ENCODE measurements at regions not wholly inside any gene's neighbourhood (a gene's known extent, or its start where the extent isn't known, plus 50 kb on each side); places are given as distances from the start of the nearest gene placed in this dataset.
A peak's percentile ranks its signal among the peaks of the same experiment; 100 is the strongest.

DNA sequence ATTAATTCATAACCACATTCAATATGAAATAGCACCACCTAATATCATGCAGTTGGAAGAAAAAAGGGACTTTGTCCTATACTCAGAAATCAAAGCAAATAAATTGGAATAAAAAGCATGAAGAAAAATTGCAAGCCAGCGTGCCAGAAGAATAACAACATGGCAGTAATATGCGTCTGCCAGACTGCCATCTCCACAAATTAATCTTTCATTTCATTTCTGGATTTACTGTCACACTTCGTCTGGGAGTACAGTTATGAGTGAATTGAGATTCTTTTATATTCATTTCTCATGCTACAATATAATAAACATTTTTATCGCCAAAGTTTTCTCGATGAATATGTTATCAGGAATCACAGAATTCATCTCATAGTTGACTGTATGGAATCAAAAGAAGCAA is 1327.7 kb upstream of the SEL1L start:
- Histone ChIP-seq H3K4me3 (ENCODE audit: low read depth in 2 of 2, low read length in 2 of 2) (no peak overlapping the region), H3K27me3 (ENCODE audit: control insufficient read depth, insufficient read depth, low read length) (no peaks in the 10 kb centered on the region), H3K9me3 (ENCODE audit: control insufficient read depth, insufficient read depth, low read depth, low read length) (no peaks in the 10 kb centered on the region), H3K27ac (ENCODE audit: low read length) (no peak overlapping the region), H3K4me1 (ENCODE audit: control insufficient read depth, insufficient read depth, low read length) (no peaks in the 10 kb centered on the region), H3K36me3 (ENCODE audit: control insufficient read depth, insufficient read depth, low read length) (no peaks in the 10 kb centered on the region; the same call in 1 of the 2 replicates)
- BruUV-seq (replicated peaks), result no TSS peak
- ATAC-seq, result no peak
- DNase-seq (ENCODE audit: low read depth, low spot score), result no peak
- intact Hi-C loops (cut with micrococcal nuclease; ENCODE audit: unreplicated experiment), result no loop called here
- no peak for TF ChIP-seq TCF7L2 (IDR thresholded peaks at IDR 0.05; ENCODE audit: low read depth, low read length)
- TF ChIP-seq, protein P1, sequence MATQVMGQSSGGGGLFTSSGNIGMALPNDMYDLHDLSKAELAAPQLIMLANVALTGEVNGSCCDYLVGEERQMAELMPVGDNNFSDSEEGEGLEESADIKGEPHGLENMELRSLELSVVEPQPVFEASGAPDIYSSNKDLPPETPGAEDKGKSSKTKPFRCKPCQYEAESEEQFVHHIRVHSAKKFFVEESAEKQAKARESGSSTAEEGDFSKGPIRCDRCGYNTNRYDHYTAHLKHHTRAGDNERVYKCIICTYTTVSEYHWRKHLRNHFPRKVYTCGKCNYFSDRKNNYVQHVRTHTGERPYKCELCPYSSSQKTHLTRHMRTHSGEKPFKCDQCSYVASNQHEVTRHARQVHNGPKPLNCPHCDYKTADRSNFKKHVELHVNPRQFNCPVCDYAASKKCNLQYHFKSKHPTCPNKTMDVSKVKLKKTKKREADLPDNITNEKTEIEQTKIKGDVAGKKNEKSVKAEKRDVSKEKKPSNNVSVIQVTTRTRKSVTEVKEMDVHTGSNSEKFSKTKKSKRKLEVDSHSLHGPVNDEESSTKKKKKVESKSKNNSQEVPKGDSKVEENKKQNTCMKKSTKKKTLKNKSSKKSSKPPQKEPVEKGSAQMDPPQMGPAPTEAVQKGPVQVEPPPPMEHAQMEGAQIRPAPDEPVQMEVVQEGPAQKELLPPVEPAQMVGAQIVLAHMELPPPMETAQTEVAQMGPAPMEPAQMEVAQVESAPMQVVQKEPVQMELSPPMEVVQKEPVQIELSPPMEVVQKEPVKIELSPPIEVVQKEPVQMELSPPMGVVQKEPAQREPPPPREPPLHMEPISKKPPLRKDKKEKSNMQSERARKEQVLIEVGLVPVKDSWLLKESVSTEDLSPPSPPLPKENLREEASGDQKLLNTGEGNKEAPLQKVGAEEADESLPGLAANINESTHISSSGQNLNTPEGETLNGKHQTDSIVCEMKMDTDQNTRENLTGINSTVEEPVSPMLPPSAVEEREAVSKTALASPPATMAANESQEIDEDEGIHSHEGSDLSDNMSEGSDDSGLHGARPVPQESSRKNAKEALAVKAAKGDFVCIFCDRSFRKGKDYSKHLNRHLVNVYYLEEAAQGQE (IDR thresholded peaks at IDR 0.05; ENCODE audit: insufficient read depth in 1 of 2, low read depth in 2 of 2, low read length in 1 of 2), result no peak
- no peak for TF ChIP-seq SIN3A (IDR thresholded peaks at IDR 0.05; ENCODE audit: borderline replicate concordance, insufficient read depth, low read depth, low read length)
- TF ChIP-seq, protein P2, sequence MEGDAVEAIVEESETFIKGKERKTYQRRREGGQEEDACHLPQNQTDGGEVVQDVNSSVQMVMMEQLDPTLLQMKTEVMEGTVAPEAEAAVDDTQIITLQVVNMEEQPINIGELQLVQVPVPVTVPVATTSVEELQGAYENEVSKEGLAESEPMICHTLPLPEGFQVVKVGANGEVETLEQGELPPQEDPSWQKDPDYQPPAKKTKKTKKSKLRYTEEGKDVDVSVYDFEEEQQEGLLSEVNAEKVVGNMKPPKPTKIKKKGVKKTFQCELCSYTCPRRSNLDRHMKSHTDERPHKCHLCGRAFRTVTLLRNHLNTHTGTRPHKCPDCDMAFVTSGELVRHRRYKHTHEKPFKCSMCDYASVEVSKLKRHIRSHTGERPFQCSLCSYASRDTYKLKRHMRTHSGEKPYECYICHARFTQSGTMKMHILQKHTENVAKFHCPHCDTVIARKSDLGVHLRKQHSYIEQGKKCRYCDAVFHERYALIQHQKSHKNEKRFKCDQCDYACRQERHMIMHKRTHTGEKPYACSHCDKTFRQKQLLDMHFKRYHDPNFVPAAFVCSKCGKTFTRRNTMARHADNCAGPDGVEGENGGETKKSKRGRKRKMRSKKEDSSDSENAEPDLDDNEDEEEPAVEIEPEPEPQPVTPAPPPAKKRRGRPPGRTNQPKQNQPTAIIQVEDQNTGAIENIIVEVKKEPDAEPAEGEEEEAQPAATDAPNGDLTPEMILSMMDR (IDR thresholded peaks at IDR 0.05), result no peak
- no peak for TF ChIP-seq POLR2AphosphoS5 (IDR thresholded peaks at IDR 0.05; ENCODE audit: low read depth, low read length)
- in situ Hi-C loops (cut with HindIII; ENCODE audit: low pct_unique_long_range_greater_than_20kb, low sequenced_read_pairs), result no loop called here
- POLR2A ChIA-PET, result no interaction called here
- CTCF ChIA-PET, result no interaction called here

DNA sequence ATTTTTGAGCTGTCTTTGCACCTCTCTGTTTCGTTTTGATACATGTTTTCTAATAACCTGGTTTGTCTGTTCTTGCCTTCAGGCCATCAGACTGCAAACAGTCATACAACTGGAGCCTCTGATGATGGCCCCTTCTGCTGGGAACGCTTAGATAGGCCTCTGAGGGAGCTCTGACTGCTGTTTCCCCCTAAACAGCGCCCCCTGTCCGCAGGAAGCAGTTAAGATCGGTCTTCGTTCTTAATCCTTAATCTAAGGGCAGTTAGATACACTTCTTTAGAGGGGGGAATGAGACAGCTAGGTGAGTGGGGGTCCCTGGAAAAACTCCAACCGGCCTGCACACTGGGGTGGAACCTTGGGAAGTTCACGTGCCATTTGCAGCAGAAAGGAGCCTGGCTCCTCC is 1338.8 kb upstream of the SEL1L start:
- DNase-seq (ENCODE audit: low read depth, low spot score), result no peak
- no peak for TF ChIP-seq POLR2AphosphoS5 (IDR thresholded peaks at IDR 0.05; ENCODE audit: low read depth, low read length)
- TF ChIP-seq, protein P2 (IDR thresholded peaks at IDR 0.05), result 0 out of 2 replicates have a peak, but pooled peaks have one; percentile 11
- Histone ChIP-seq H3K4me3 (ENCODE audit: low read depth in 2 of 2, low read length in 2 of 2) (no peak overlapping the region), H3K27me3 (ENCODE audit: control insufficient read depth, insufficient read depth, low read length) (no peaks in the 10 kb centered on the region), H3K36me3 (ENCODE audit: control insufficient read depth, insufficient read depth, low read length) (no peaks in the 10 kb centered on the region), H3K4me1 (ENCODE audit: control insufficient read depth, insufficient read depth, low read length) (no peaks in the 10 kb centered on the region), H3K9me3 (ENCODE audit: control insufficient read depth, insufficient read depth, low read depth, low read length) (no peaks in the 10 kb centered on the region), H3K27ac (ENCODE audit: low read length) (no peak overlapping the region)
- no peak for ATAC-seq
- POLR2A ChIA-PET, result interaction anchor here (0.6 kb wide), 1 partner anchor 38 kb away, joined by 3 read pairs; no protein-coding TSS in a partner anchor
- in situ Hi-C loops (cut with HindIII; ENCODE audit: low pct_unique_long_range_greater_than_20kb, low sequenced_read_pairs) (no loop called here), intact Hi-C loops (cut with micrococcal nuclease; ENCODE audit: unreplicated experiment) (no loop called here)
- CTCF ChIA-PET, result no interaction called here
- BruUV-seq (replicated peaks), result no TSS peak
